ENCODE measurements at regions not wholly inside any gene's neighbourhood (a gene's known extent, or its start where the extent isn't known, plus 50 kb on each side); places are given as distances from the start of the nearest gene placed in this dataset.

DNA sequence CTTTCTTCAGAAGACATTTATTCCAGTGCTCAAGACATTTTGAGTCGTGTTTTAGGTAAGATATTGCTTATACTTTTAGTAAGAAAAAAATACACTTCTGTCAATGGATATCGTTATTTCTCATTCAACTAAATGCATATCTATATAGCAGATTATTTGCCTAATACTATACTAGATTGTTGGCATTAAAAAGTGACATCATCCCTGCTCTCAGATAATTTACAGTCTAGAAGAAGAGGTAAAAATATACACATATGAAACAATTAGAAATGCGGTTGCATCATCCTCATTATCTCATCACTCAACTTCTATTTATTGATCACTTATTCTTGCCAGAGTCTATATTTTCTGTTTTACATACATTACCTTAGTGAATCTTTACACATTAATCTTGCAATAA lies 367.7 kb downstream of the ADGRL2 start:
- Histone ChIP-seq H3K36me3 (no peaks in the 10 kb centered on the region), H3K9me3 (no peaks in the 10 kb centered on the region), H3K27me3 (ENCODE audit: low read depth) (no peaks in the 10 kb centered on the region), H3K27ac (no peak overlapping the region), H3K4me3 (no peak overlapping the region), H3K4me1 (no peaks in the 10 kb centered on the region)
- no peak for DNase-seq
- ATAC-seq, result no peak
- TF ChIP-seq, protein P1, sequence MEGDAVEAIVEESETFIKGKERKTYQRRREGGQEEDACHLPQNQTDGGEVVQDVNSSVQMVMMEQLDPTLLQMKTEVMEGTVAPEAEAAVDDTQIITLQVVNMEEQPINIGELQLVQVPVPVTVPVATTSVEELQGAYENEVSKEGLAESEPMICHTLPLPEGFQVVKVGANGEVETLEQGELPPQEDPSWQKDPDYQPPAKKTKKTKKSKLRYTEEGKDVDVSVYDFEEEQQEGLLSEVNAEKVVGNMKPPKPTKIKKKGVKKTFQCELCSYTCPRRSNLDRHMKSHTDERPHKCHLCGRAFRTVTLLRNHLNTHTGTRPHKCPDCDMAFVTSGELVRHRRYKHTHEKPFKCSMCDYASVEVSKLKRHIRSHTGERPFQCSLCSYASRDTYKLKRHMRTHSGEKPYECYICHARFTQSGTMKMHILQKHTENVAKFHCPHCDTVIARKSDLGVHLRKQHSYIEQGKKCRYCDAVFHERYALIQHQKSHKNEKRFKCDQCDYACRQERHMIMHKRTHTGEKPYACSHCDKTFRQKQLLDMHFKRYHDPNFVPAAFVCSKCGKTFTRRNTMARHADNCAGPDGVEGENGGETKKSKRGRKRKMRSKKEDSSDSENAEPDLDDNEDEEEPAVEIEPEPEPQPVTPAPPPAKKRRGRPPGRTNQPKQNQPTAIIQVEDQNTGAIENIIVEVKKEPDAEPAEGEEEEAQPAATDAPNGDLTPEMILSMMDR (IDR thresholded peaks at IDR 0.05), result no peak
- intact Hi-C loops (cut with DNase I), result no loop called here

DNA sequence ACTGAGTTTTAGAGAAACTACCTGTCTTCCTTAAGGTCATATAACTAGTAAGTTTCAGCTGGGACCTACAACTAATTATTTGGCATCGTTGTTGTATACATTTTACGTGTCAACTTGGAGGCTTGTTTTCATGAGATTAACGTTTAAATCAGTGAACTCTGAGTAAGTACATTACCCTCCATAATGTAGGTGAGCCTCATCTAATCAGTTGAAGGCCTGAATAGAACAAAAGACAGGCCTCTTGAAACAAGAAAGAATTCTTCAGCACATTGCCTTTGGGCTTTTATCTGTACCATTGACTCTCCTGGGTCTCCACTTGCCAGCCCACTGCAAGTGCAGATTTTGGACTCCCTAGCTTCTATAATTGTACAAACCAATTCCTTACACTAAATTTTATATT lies 364.6 kb downstream of the ADGRL2 start:
- intact Hi-C loops (cut with DNase I), result no loop called here
- H3K27me3 ChIP-seq (ENCODE audit: low read depth), result no peaks in the 10 kb centered on the region
- no peak overlapping the region for H3K27ac ChIP-seq
- no peaks in the 10 kb centered on the region for H3K9me3 ChIP-seq
- no peaks in the 10 kb centered on the region for H3K36me3 ChIP-seq
- H3K4me1 ChIP-seq, result peaks cover 18% of the 10 kb centered on the region
- no peak overlapping the region for H3K4me3 ChIP-seq
- DNase-seq, result no peak
- TF ChIP-seq, protein P1 (IDR thresholded peaks at IDR 0.05), result no peak
- ATAC-seq, result no peak

GRCh38 chr1:82162486-82163420 lies 362.0 kb downstream of the ADGRL2 start:
- H3K36me3 ChIP-seq, result no peaks in the 10 kb centered on the region
- DNase-seq, result no peak
- H3K9me3 ChIP-seq, result no peaks in the 10 kb centered on the region
- peak; percentile 68 to 70 for ATAC-seq
- no peak overlapping the region for H3K4me3 ChIP-seq
- intact Hi-C loops (cut with DNase I), result no loop called here
- H3K27me3 ChIP-seq (ENCODE audit: low read depth), result no peaks in the 10 kb centered on the region
- TF ChIP-seq, protein P1 (IDR thresholded peaks at IDR 0.05), result no peak
- H3K27ac ChIP-seq, result no peak overlapping the region
- H3K4me1 ChIP-seq, result peaks cover 20% of the 10 kb centered on the region

DNA sequence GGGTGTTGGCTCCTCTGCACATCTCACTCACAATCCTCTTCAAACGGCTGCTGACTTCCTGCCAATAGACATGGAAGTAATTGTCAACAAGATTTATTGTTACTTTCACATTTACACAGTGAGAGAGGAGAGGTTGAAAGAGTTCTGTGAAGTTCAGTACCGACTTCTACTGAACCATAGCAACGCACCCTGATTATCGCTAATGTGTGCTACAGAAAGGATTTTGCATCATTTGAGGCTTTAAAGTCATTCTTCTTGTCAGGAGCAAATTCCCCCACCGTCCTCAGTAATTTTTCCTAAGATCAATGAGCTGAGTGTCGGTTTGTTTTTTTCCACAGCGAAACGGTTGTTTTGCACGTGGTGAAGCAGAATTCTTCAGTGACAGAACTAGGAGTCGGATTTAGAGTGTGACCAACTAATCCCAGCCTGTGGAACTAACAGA lies 361.0 kb downstream of the ADGRL2 start:
- no peaks in the 10 kb centered on the region for H3K36me3 ChIP-seq
- DNase-seq, result no peak
- no peaks in the 10 kb centered on the region for H3K27me3 ChIP-seq (ENCODE audit: low read depth)
- intact Hi-C loops (cut with DNase I), result no loop called here
- no peak overlapping the region for H3K27ac ChIP-seq
- no peaks in the 10 kb centered on the region for H3K9me3 ChIP-seq
- TF ChIP-seq, protein P1 (IDR thresholded peaks at IDR 0.05), result no peak
- peaks cover 20% of the 10 kb centered on the region for H3K4me1 ChIP-seq
- no peak for ATAC-seq
- peak overlapping the region; percentile 34 for H3K4me3 ChIP-seq

GRCh38 chr1:82160903-82161302 lies 360.2 kb downstream of the ADGRL2 start:
- peaks cover 20% of the 10 kb centered on the region for H3K4me1 ChIP-seq
- intact Hi-C loops (cut with DNase I), result no loop called here
- TF ChIP-seq, protein P1 (IDR thresholded peaks at IDR 0.05), result no peak
- no peaks in the 10 kb centered on the region for H3K27me3 ChIP-seq (ENCODE audit: low read depth)
- ATAC-seq (peak in 1 of 2 donors; percentile 34), DNase-seq (no peak)
- no peak overlapping the region for H3K27ac ChIP-seq
- no peaks in the 10 kb centered on the region for H3K9me3 ChIP-seq
- no peaks in the 10 kb centered on the region for H3K36me3 ChIP-seq
- no peak overlapping the region for H3K4me3 ChIP-seq
